Endodermal cell (in vitro differentiated cells): ENCODE measurements at regions not wholly inside any gene's neighbourhood (a gene's known extent, or its start where the extent isn't known, plus 50 kb on each side); places are given as distances from the start of the nearest gene placed in this dataset.

Experiments used
- DNase-seq: peaks from one replicate; pipeline ENCODE4 v3.0.0-alpha.2; 2017
- H3K27ac ChIP-seq: 2 replicates; pipeline ENCODE4 v1.5.1; 2013; ENCODE audit warnings: mild to moderate bottlenecking, low read depth, low read length, moderate library complexity
- H3K27me3 ChIP-seq: 2 replicates; pipeline ENCODE4 v1.6.1; 2013; ENCODE audit warnings: mild to moderate bottlenecking, low read length, moderate library complexity; ENCODE audit not compliant: insufficient read depth, control insufficient read depth, poor library complexity, severe bottlenecking
- H3K36me3 ChIP-seq: 2 replicates; pipeline ENCODE4 v1.7.0; 2013; ENCODE audit warnings: mild to moderate bottlenecking, low read length, moderate library complexity; ENCODE audit not compliant: control insufficient read depth, insufficient read depth
- H3K4me1 ChIP-seq: one replicate; pipeline ENCODE4 v1.7.0; 2013; ENCODE audit warnings: low read length; ENCODE audit not compliant: control insufficient read depth, insufficient read depth
- H3K4me3 ChIP-seq: 2 replicates; pipeline ENCODE4 v1.5.1; 2013; ENCODE audit warnings: mild to moderate bottlenecking, low read length, moderate library complexity
- H3K9ac ChIP-seq: 2 replicates; pipeline ENCODE4 v1.6.1; 2013; ENCODE audit warnings: mild to moderate bottlenecking, low read length, moderate library complexity; ENCODE audit not compliant: poor library complexity, severe bottlenecking; ENCODE audit errors: extremely low read depth
- H3K9me3 ChIP-seq: 2 replicates; pipeline ENCODE4 v1.6.1; 2013; ENCODE audit warnings: mild to moderate bottlenecking, low read length, moderate library complexity; ENCODE audit not compliant: control insufficient read depth
- H3K27ac Mint-ChIP-seq: 2 replicates; pipeline ENCODE4 v1.8.0; 2020; ENCODE audit warnings: mixed read lengths
- H3K27me3 Mint-ChIP-seq: 2 replicates; pipeline ENCODE4 v1.8.0; 2021; ENCODE audit warnings: mild to moderate bottlenecking, mixed read lengths; ENCODE audit not compliant: insufficient read depth
- H3K36me3 Mint-ChIP-seq: 2 replicates; pipeline ENCODE4 v1.8.0; 2020; ENCODE audit warnings: low read depth, mixed read lengths
- H3K4me1 Mint-ChIP-seq: 2 replicates; pipeline ENCODE4 v1.8.0; 2020; ENCODE audit warnings: mixed read lengths
- H3K4me3 Mint-ChIP-seq: 2 replicates; pipeline ENCODE4 v1.8.0; 2020; ENCODE audit warnings: mild to moderate bottlenecking, moderate library complexity, mixed read lengths
- H3K9me3 Mint-ChIP-seq: 2 replicates; pipeline ENCODE4 v1.8.0; 2020; ENCODE audit warnings: mild to moderate bottlenecking, mixed read lengths
- CTCF ChIP-seq: fragments of 200-600 bp; sonication (generic); conservative IDR thresholded peaks from 2 replicates; pipeline ENCODE4 v1.5.0; 2021; ENCODE audit warnings: antibody characterized with exemption, mild to moderate bottlenecking
- WGBS, 2 experiments: methylation state at CpG; one replicate each; pipeline versions ENCODE4 v1.1.5 to v1.1.7; 2013; ENCODE audit warnings: missing lambda C conversion rate in 2 of 2, mixed read lengths in 1 of 2; ENCODE audit not compliant: insufficient coverage in 1 of 2, insufficient read length in 1 of 2; 5-methylcytosine and 5-hydroxymethylcytosine counted together

- no peak overlapping the region for H3K27ac Mint-ChIP-seq
- WGBS, 2 experiments = 90 to 100% methylated on average over 1 of the region's 1 CpG
- H3K9me3 Mint-ChIP-seq = no peaks in the 10 kb centered on the region
- H3K4me3 Mint-ChIP-seq = no peak overlapping the region
- Histone ChIP-seq H3K4me3 (no peak overlapping the region), H3K9ac (no peak overlapping the region), H3K27ac (no peak overlapping the region), H3K9me3 (no peaks in the 10 kb centered on the region), H3K36me3 (no peaks in the 10 kb centered on the region), H3K27me3 (no peaks in the 10 kb centered on the region), H3K4me1 (no peaks in the 10 kb centered on the region)
- DNase-seq = no peak
- no peak for TF ChIP-seq CTCF
- H3K27me3 Mint-ChIP-seq = no peaks in the 10 kb centered on the region
- H3K36me3 Mint-ChIP-seq = no peaks in the 10 kb centered on the region
- H3K4me1 Mint-ChIP-seq = peaks cover 1% of the 10 kb centered on the region
Observed at GRCh38 chr12:39010406-39010805, 105.0 kb upstream of the CPNE8 start.

GRCh38 chr12:39007619-39008018 is 102.2 kb upstream of the CPNE8 start:
- no peak for TF ChIP-seq CTCF
- Mint-ChIP-seq H3K27me3 (no peaks in the 10 kb centered on the region), H3K27ac (no peak overlapping the region), H3K4me1 (peaks cover 18% of the 10 kb centered on the region), H3K36me3 (no peaks in the 10 kb centered on the region), H3K9me3 (no peaks in the 10 kb centered on the region), H3K4me3 (no peak overlapping the region)
- no peak overlapping the region for H3K9ac ChIP-seq
- no peaks in the 10 kb centered on the region for H3K36me3 ChIP-seq
- H3K27ac ChIP-seq = no peak overlapping the region
- H3K27me3 ChIP-seq = no peaks in the 10 kb centered on the region
- WGBS, 2 experiments = 86% methylated on average over 3 of the region's 3 CpGs; no CpG with 5 or more reads in 1 of the 2 experiments
- H3K4me3 ChIP-seq = no peak overlapping the region
- no peak for DNase-seq
- no peaks in the 10 kb centered on the region for H3K9me3 ChIP-seq
- peaks cover 4% of the 10 kb centered on the region for H3K4me1 ChIP-seq

GRCh38 chr12:39006286-39006685 is 100.9 kb upstream of the CPNE8 start:
- Mint-ChIP-seq H3K4me1 (peaks cover 25% of the 10 kb centered on the region), H3K27me3 (no peaks in the 10 kb centered on the region), H3K4me3 (no peak overlapping the region), H3K27ac (no peak overlapping the region), H3K36me3 (no peaks in the 10 kb centered on the region), H3K9me3 (no peaks in the 10 kb centered on the region)
- Histone ChIP-seq H3K4me3 (no peak overlapping the region), H3K9me3 (no peaks in the 10 kb centered on the region), H3K27me3 (no peaks in the 10 kb centered on the region), H3K36me3 (no peaks in the 10 kb centered on the region), H3K4me1 (peaks cover 5% of the 10 kb centered on the region), H3K27ac (no peak overlapping the region), H3K9ac (no peak overlapping the region)
- no peak for DNase-seq
- 92% methylated on average over 2 of the region's 2 CpGs; no CpG with 5 or more reads in 1 of the 2 experiments for WGBS, 2 experiments
- no peak for TF ChIP-seq CTCF
